SK-N-MC (cell line): ENCODE measurements at regions not wholly inside any gene's neighbourhood (a gene's known extent, or its start where the extent isn't known, plus 50 kb on each side); places are given as distances from the start of the nearest gene placed in this dataset.

Experiments used
- EZH2 ChIP-seq: fragments of 200-600 bp; sonication (generic); IDR thresholded peaks from one replicate; pipeline ENCODE4 v1.6.1; 2017; ENCODE audit warnings: antibody characterized with exemption
- FOXP2 ChIP-seq: optimal IDR thresholded peaks from 2 replicates; pipeline ENCODE3; 2011; ENCODE audit warnings: mild to moderate bottlenecking, moderate library complexity; ENCODE audit not compliant: insufficient read depth; ENCODE audit errors: extremely low read length, control extremely low read depth

- no peak for TF ChIP-seq FOXP2
- no peak for TF ChIP-seq EZH2
Observed at GRCh38 chr20:40258931-40259330, 430.1 kb downstream of the MAFB start.
